HepG2 (cell line): ENCODE measurements at regions not wholly inside any gene's neighbourhood (a gene's known extent, or its start where the extent isn't known, plus 50 kb on each side); places are given as distances from the start of the nearest gene placed in this dataset.

ENCODE experiments used
- ATAC-seq: fragments of 200-7000 bp; cut with Tn5 transposase; 3 replicates; pipeline ENCODE4 v1.9.1; 2020; ENCODE audit warnings: mild to moderate bottlenecking, moderate library complexity
- BruUV-seq: library from RNA; stranded (reverse); fragments of 400-500 nt; replicated peaks from 2 replicates; lab custom pipeline; 2021; lab: Mats Ljungman, UMichigan
- CTCF ChIA-PET: fragments of 300-600 bp; formaldehyde crosslinking; extraction: SDS; loops from one replicate; lab custom pipeline; 2021; ENCODE audit warnings: low total read pairs, inconsistent platforms, low intra/inter-chr PET ratio; lab: Yijun Ruan, JAX
- POLR2A ChIA-PET: fragments of 350-600 bp; sonication (Branson Sonifier 250); formaldehyde crosslinking; loops from one replicate; lab custom pipeline; 2020; ENCODE audit warnings: antibody characterized with exemption, inconsistent platforms; lab: Yijun Ruan, JAX
- DNase-seq: peaks from one replicate; pipeline ENCODE4 v3.0.0-alpha.2; 2015; ENCODE audit warnings: low spot score
- FAIRE-seq: peaks from 3 replicates; lab custom pipeline; 2011; peaks lifted over from hg19 to GRCh38; lab: Jason Lieb, UNC
- H2AFZ ChIP-seq: one replicate; pipeline ENCODE4 v1.6.1; 2011; ENCODE audit warnings: low read length, inconsistent platforms
- H3K27ac ChIP-seq: fragments of 300-600 bp; 3 replicates; pipeline ENCODE4 v1.8.0; 2011; ENCODE audit warnings: mixed run types, mild to moderate bottlenecking, mixed read lengths, low read length, inconsistent platforms; ENCODE audit not compliant: insufficient read depth; ENCODE audit errors: extremely low read length
- H3K27me3 ChIP-seq, 2 experiments: fragments of 200-600 bp in 1 of 2; 2 replicates in 1 of 2; 3 replicates in 1 of 2; pipeline versions ENCODE4 v1.6.0 to v1.8.0; 2011; ENCODE audit warnings: low read length in 2 of 2, mild to moderate bottlenecking in 2 of 2, moderate library complexity in 2 of 2, inconsistent platforms in 1 of 2; ENCODE audit not compliant: insufficient read depth in 2 of 2, control insufficient read depth in 1 of 2
- H3K36me3 ChIP-seq, 2 experiments: fragments of 200-600 bp in 1 of 2; replicated peaks in 1 of 2; 2 replicates in 1 of 2; 3 replicates in 1 of 2; pipeline versions ENCODE4 v1.5.1 to v1.8.0; 2011; ENCODE audit warnings: low read length in 2 of 2, inconsistent platforms in 1 of 2; ENCODE audit not compliant: insufficient read depth in 2 of 2, control insufficient read depth in 1 of 2
- H3K4me1 ChIP-seq: 2 replicates; pipeline ENCODE4 v1.5.1; 2012; ENCODE audit warnings: low read length, inconsistent platforms; ENCODE audit not compliant: insufficient read depth
- H3K4me2 ChIP-seq: 2 replicates; pipeline ENCODE4 v1.6.0; 2011; ENCODE audit warnings: low read depth, low read length, inconsistent platforms
- H3K4me3 ChIP-seq, 3 experiments: fragments of 200-600 bp in 1 of 3; sonication (generic), shearing (Covaris generic) in 1 of 3; replicated peaks in 1 of 3; 2 replicates each; pipeline ENCODE4 v1.5.1; 2011 to 2016; ENCODE audit warnings: low read length in 3 of 3, inconsistent platforms in 2 of 3, low read depth in 2 of 3, mild to moderate bottlenecking in 2 of 3, control low read depth in 1 of 3, mixed read lengths in 1 of 3; ENCODE audit not compliant: insufficient read depth in 1 of 3
- H3K79me2 ChIP-seq: one replicate; pipeline ENCODE4 v1.6.1; 2011; ENCODE audit warnings: low read length, inconsistent platforms; ENCODE audit not compliant: insufficient read depth
- H3K9ac ChIP-seq: 2 replicates; pipeline ENCODE4 v1.6.0; 2011; ENCODE audit warnings: mild to moderate bottlenecking, low read depth, low read length, inconsistent platforms; ENCODE audit not compliant: insufficient read depth
- H3K9me3 ChIP-seq: 2 replicates; pipeline ENCODE4 v1.5.1; 2012; ENCODE audit warnings: mild to moderate bottlenecking, low read length
- H4K20me1 ChIP-seq: 2 replicates; pipeline ENCODE4 v1.6.0; 2011; ENCODE audit warnings: inconsistent platforms, mild to moderate bottlenecking, low read length, moderate library complexity; ENCODE audit not compliant: insufficient read depth
- ADNP ChIP-seq: sonication (generic); formaldehyde crosslinking; IDR thresholded peaks from 2 replicates; pipeline ENCODE4 v1.4.0; 2020; ENCODE audit warnings: missing genetic modification reagents
- CBX5 ChIP-seq: sonication (generic); formaldehyde crosslinking; IDR thresholded peaks from 2 replicates; pipeline ENCODE4 v1.4.0; 2020; ENCODE audit warnings: missing genetic modification reagents, borderline replicate concordance
- DPF2 ChIP-seq: sonication (generic); formaldehyde crosslinking; IDR thresholded peaks from 2 replicates; pipeline ENCODE4 v1.4.0; 2020; ENCODE audit warnings: mild to moderate bottlenecking, low read depth, missing genetic modification reagents, borderline replicate concordance
- E2F1 ChIP-seq: sonication (generic); formaldehyde crosslinking; IDR thresholded peaks from 2 replicates; pipeline ENCODE4 v1.5.0; 2020; ENCODE audit warnings: missing genetic modification reagents
- HNF4G ChIP-seq, 2 experiments: sonication (generic) in 1 of 2; formaldehyde crosslinking in 1 of 2; IDR thresholded peaks; 2 replicates each; pipeline versions ENCODE4 v1.4.0 to v1.6.1; 2011 to 2020; ENCODE audit warnings: borderline replicate concordance in 2 of 2, low read depth in 2 of 2, mild to moderate bottlenecking in 2 of 2, low read length in 1 of 2, missing genetic modification reagents in 1 of 2, moderate library complexity in 1 of 2
- RAD51 ChIP-seq: fragments of 450-650 bp; IDR thresholded peaks from 2 replicates; pipeline ENCODE4 v1.6.1; 2016; ENCODE audit warnings: borderline replicate concordance
- REXO4 ChIP-seq: sonication (generic); formaldehyde crosslinking; IDR thresholded peaks from 2 replicates; pipeline ENCODE4 v1.8.0; 2022; ENCODE audit warnings: missing genetic modification reagents, mild to moderate bottlenecking, borderline replicate concordance
- SKIL ChIP-seq: sonication (generic); formaldehyde crosslinking; IDR thresholded peaks from 2 replicates; pipeline ENCODE4 v1.8.0; 2022; ENCODE audit warnings: missing genetic modification reagents, mild to moderate bottlenecking, moderate library complexity, borderline replicate concordance
- ZBTB2 ChIP-seq: sonication (generic); formaldehyde crosslinking; IDR thresholded peaks from 2 replicates; pipeline ENCODE4 v1.8.0; 2022; ENCODE audit warnings: low read depth, missing genetic modification reagents
- ZC3H4 ChIP-seq: sonication (generic); formaldehyde crosslinking; IDR thresholded peaks from 2 replicates; pipeline ENCODE4 v1.4.0; 2020; ENCODE audit warnings: missing genetic modification reagents, borderline replicate concordance
- ZFP36L2 ChIP-seq: sonication (generic); formaldehyde crosslinking; IDR thresholded peaks from 2 replicates; pipeline ENCODE4 v1.4.0; 2020; ENCODE audit warnings: missing genetic modification reagents
- ZNF276 ChIP-seq: sonication (generic); formaldehyde crosslinking; IDR thresholded peaks from 2 replicates; pipeline ENCODE4 v1.4.0; 2020; ENCODE audit warnings: mild to moderate bottlenecking, low read depth, missing genetic modification reagents
- ZNF496 ChIP-seq: sonication (generic); formaldehyde crosslinking; IDR thresholded peaks from 2 replicates; pipeline ENCODE4 v1.8.1; 2023; ENCODE audit warnings: mild to moderate bottlenecking, moderate library complexity, missing genetic modification reagents; ENCODE audit not compliant: insufficient replicate concordance
- ZNF740 ChIP-seq: sonication (generic); formaldehyde crosslinking; IDR thresholded peaks from 2 replicates; pipeline ENCODE4 v1.4.0; 2020; ENCODE audit warnings: missing genetic modification reagents
- WGBS: methylation state at CpG from one replicate; pipeline ENCODE4 v1.1.6; 2017; ENCODE audit warnings: low lambda C conversion rate; 5-methylcytosine and 5-hydroxymethylcytosine counted together
- in situ Hi-C: cut with HindIII; loops from 2 replicates; pipeline ENCODE4 v1.10.0; 2017; ENCODE audit warnings: low pct_unique_long_range_greater_than_20kb; ENCODE audit not compliant: extremely low pct_ligation_motif_present
- intact Hi-C: fragments of 100-400 bp; cut with micrococcal nuclease; formaldehyde crosslinking; loops from one replicate; pipeline ENCODE4 v1.10.0; 2022; ENCODE audit not compliant: unreplicated experiment

- TF ChIP-seq HNF4G (IDR thresholded peaks at IDR 0.05; ENCODE audit: borderline replicate concordance, low read depth, low read length) (no peak), HNF4G (CRISPR knock-in tag; IDR thresholded peaks at IDR 0.05; ENCODE audit: borderline replicate concordance, low read depth) (no peak), SKIL (CRISPR knock-in tag) (no peak), CBX5 (no peak), ZNF276 (CRISPR knock-in tag) (no peak), ZBTB2 (CRISPR knock-in tag) (no peak)
- TF ChIP-seq, all 625 proteins: peak for 0
Measured at GRCh38 chr10:4256971-4257370, 472.0 kb upstream of the KLF6 start (continued).

GRCh38 chr10:4255751-4256150 is 470.7 kb upstream of the KLF6 start:
- Histone ChIP-seq H3K27ac (no peak overlapping the region), H2AFZ (no peak overlapping the region), H3K79me2 (no peaks in the 10 kb centered on the region), H4K20me1 (no peaks in the 10 kb centered on the region), H3K4me1 (no peaks in the 10 kb centered on the region), H3K4me3 (no peak overlapping the region), H3K4me2 (no peak overlapping the region), H3K9ac (no peak overlapping the region), H3K9me3 (no peaks in the 10 kb centered on the region), H3K27me3 (peaks cover 0 to 21% of the 10 kb centered on the region in 2 experiments; a peak in 3 of 5 replicates), H3K36me3 (no peaks in the 10 kb centered on the region)
- ChIA-PET POLR2A (no interaction called here), CTCF (no interaction called here)
- no peak for FAIRE-seq
- no peak for ATAC-seq
- in situ Hi-C loops, result no loop called here
- intact Hi-C loops, result no loop called here
- no TSS peak for BruUV-seq
- WGBS, result 0% methylated on average over 3 of the region's 3 CpGs
- DNase-seq, result no peak
- TF ChIP-seq ADNP, result no peak
- no peak for TF ChIP-seq RAD51
- TF ChIP-seq DPF2 (CRISPR knock-in tag), result no peak
- TF ChIP-seq REXO4 (CRISPR knock-in tag), result no peak
- TF ChIP-seq ZNF496 (CRISPR knock-in tag), result no peak
- no peak for TF ChIP-seq E2F1 (CRISPR knock-in tag)
- no peak for TF ChIP-seq ZFP36L2 (CRISPR knock-in tag)
- no peak for TF ChIP-seq ZNF740 (CRISPR knock-in tag)
- no peak for TF ChIP-seq ZC3H4 (CRISPR knock-in tag)
